OCI-LY7 (cell line): ENCODE measurements at regions not wholly inside any gene's neighbourhood (a gene's known extent, or its start where the extent isn't known, plus 50 kb on each side); places are given as distances from the start of the nearest gene placed in this dataset.

Experiments used
- BruUV-seq: library from RNA; stranded (reverse); fragments of 400-500 nt; replicated peaks from 2 replicates; lab custom pipeline; 2021; lab: Mats Ljungman, UMichigan
- CTCF ChIA-PET: fragments of 300-600 bp; sonication (Branson Sonifier 250); formaldehyde crosslinking; loops from one replicate; lab custom pipeline; 2022; ENCODE audit warnings: antibody characterized with exemption; ENCODE audit not compliant: unreplicated experiment; lab: Charles Lee
- POLR2A ChIA-PET: fragments of 300-600 bp; sonication (Branson Sonifier 250); formaldehyde crosslinking; loops from one replicate; lab custom pipeline; 2022; ENCODE audit warnings: antibody characterized with exemption; lab: Charles Lee
- DNase-seq: peaks from one replicate; pipeline ENCODE4 v3.0.0-alpha.2; 2015; ENCODE audit warnings: low spot score
- H2AFZ ChIP-seq: fragments of 200-600 bp; sonication (generic), shearing (Covaris generic); 2 replicates; pipeline ENCODE4 v1.6.1; 2014; ENCODE audit warnings: mild to moderate bottlenecking, antibody characterized with exemption, low read length, moderate library complexity
- H3K27ac ChIP-seq: fragments of 200-600 bp; sonication (generic); 2 replicates; pipeline ENCODE4 v1.5.1; 2014; ENCODE audit warnings: mixed run types, low read depth, mild to moderate bottlenecking, moderate library complexity, low read length, inconsistent platforms; ENCODE audit not compliant: poor library complexity, severe bottlenecking
- H3K36me3 ChIP-seq: fragments of 200-600 bp; sonication (generic); 2 replicates; pipeline ENCODE4 v1.6.1; 2014; ENCODE audit warnings: mild to moderate bottlenecking, antibody characterized with exemption, low read length, moderate library complexity, mixed read lengths; ENCODE audit not compliant: insufficient read depth
- H3K4me1 ChIP-seq: fragments of 200-600 bp; sonication (generic); 2 replicates; pipeline ENCODE4 v1.5.1; 2014; ENCODE audit warnings: mild to moderate bottlenecking, low read length; ENCODE audit not compliant: insufficient read depth, poor library complexity, severe bottlenecking
- H3K4me2 ChIP-seq: fragments of 200-600 bp; sonication (generic); 2 replicates; pipeline ENCODE4 v1.6.1; 2014; ENCODE audit warnings: mild to moderate bottlenecking, low read length
- H3K4me3 ChIP-seq: fragments of 200-600 bp; sonication (generic); 2 replicates; pipeline ENCODE4 v1.5.1; 2014; ENCODE audit warnings: mild to moderate bottlenecking, low read depth, low read length; ENCODE audit not compliant: poor library complexity, severe bottlenecking
- H3K79me2 ChIP-seq: fragments of 200-600 bp; sonication (generic); 2 replicates; pipeline ENCODE4 v1.6.1; 2016; ENCODE audit warnings: low read depth, mild to moderate bottlenecking, low read length, moderate library complexity, mixed read lengths; ENCODE audit not compliant: insufficient read depth
- H3K9me2 ChIP-seq: fragments of 200-600 bp; sonication (generic); 2 replicates; pipeline ENCODE4 v1.6.1; 2016; ENCODE audit warnings: mild to moderate bottlenecking, low read length, mixed read lengths; ENCODE audit not compliant: insufficient read depth
- H3K9me3 ChIP-seq: fragments of 200-600 bp; sonication (generic); 2 replicates; pipeline ENCODE4 v1.6.1; 2014; ENCODE audit warnings: mild to moderate bottlenecking, mixed run types, low read length, mixed read lengths
- H4K20me1 ChIP-seq: fragments of 200-600 bp; sonication (generic); 2 replicates; pipeline ENCODE4 v1.6.1; 2014; ENCODE audit warnings: mild to moderate bottlenecking, antibody characterized with exemption, low read length, moderate library complexity, mixed read lengths; ENCODE audit not compliant: insufficient read depth
- EZH2phosphoT487 ChIP-seq: fragments of 200-600 bp; sonication (generic); IDR thresholded peaks from 2 replicates; pipeline ENCODE4 v1.6.1; 2018; ENCODE audit warnings: low read depth, borderline replicate concordance, mild to moderate bottlenecking, mixed run types, antibody characterized with exemption, low read length, moderate library complexity, mixed read lengths
- intact Hi-C: fragments of 100-400 bp; cut with micrococcal nuclease; formaldehyde crosslinking; loops from one replicate; pipeline ENCODE4 v1.10.0; 2022; ENCODE audit not compliant: unreplicated experiment
- TF ChIP-seq, protein P1 (sequence below): fragments of 200-600 bp; sonication (generic); conservative IDR thresholded peaks from 2 replicates; pipeline ENCODE4 v1.5.1; 2014; ENCODE audit warnings: mild to moderate bottlenecking, antibody characterized with exemption, low read length, moderate library complexity, mixed read lengths

DNA sequence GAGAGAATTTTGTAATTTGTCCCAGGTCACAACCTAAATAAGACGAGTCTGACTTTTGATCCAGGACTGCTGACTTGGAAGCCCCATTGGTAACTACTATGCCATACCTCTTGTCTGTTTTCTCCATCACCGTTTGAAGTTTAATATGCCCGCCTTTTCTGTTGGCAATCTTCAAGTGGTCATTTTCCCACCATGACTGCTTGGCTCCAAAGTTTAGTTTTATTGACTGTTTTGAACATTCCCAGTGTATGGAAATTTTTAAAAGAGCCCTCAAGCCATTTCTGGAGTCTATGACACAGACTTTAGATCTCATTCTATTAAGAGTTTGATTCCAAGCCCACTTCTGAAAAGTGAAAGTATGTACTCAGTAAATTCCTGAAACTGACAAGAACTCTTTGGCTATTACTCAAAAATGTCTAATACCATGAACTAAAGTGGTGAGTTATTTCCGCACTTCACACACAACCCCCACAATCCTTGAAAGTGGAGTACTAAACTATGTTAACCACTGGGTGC, 136.7 kb upstream of the ADAMTS9 start:
- no peak overlapping the region for H3K4me3 ChIP-seq
- DNase-seq, result no peak
- TF ChIP-seq, protein P1, sequence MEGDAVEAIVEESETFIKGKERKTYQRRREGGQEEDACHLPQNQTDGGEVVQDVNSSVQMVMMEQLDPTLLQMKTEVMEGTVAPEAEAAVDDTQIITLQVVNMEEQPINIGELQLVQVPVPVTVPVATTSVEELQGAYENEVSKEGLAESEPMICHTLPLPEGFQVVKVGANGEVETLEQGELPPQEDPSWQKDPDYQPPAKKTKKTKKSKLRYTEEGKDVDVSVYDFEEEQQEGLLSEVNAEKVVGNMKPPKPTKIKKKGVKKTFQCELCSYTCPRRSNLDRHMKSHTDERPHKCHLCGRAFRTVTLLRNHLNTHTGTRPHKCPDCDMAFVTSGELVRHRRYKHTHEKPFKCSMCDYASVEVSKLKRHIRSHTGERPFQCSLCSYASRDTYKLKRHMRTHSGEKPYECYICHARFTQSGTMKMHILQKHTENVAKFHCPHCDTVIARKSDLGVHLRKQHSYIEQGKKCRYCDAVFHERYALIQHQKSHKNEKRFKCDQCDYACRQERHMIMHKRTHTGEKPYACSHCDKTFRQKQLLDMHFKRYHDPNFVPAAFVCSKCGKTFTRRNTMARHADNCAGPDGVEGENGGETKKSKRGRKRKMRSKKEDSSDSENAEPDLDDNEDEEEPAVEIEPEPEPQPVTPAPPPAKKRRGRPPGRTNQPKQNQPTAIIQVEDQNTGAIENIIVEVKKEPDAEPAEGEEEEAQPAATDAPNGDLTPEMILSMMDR, result no peak
- TF ChIP-seq EZH2phosphoT487, result no peak
- H3K4me2 ChIP-seq, result no peak overlapping the region
- H3K27ac ChIP-seq, result no peak overlapping the region
- H3K9me3 ChIP-seq, result no peaks in the 10 kb centered on the region
- CTCF ChIA-PET, result no interaction called here
- H3K9me2 ChIP-seq, result no peaks in the 10 kb centered on the region
- intact Hi-C loops, result no loop called here
- H3K36me3 ChIP-seq, result no peaks in the 10 kb centered on the region
- H3K4me1 ChIP-seq, result no peaks in the 10 kb centered on the region
- POLR2A ChIA-PET, result no interaction called here
- no peaks in the 10 kb centered on the region for H4K20me1 ChIP-seq
- no TSS peak for BruUV-seq
- no peaks in the 10 kb centered on the region for H3K79me2 ChIP-seq
- H2AFZ ChIP-seq, result no peak overlapping the region

DNA sequence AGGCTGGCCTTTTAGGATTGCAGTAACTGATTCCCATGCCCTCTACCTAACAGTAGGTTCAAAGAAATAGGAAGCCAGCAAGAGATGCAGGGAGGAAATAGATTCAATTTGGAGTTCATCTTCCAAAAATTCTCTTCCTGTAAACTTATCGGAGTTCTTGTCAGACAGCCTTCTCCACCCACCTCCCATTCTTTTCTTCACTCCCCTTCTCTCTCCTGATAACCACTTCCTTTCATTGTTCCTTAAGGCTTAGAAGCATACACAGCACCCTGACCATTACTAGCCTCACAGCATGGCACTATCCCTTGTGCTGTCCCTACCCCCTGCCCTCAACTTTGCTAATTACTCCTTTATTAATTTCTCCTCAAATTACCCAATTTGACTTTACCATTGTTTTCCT, 130.4 kb upstream of the ADAMTS9 start:
- ChIA-PET CTCF (no interaction called here), POLR2A (no interaction called here)
- no peak overlapping the region for H3K27ac ChIP-seq
- no peak for TF ChIP-seq EZH2phosphoT487
- TF ChIP-seq, protein P1, result no peak
- DNase-seq, result no peak
- H3K9me3 ChIP-seq, result no peaks in the 10 kb centered on the region
- intact Hi-C loops, result no loop called here
- H2AFZ ChIP-seq, result no peak overlapping the region
- no peaks in the 10 kb centered on the region for H4K20me1 ChIP-seq
- BruUV-seq, result no TSS peak
- no peaks in the 10 kb centered on the region for H3K36me3 ChIP-seq
- H3K4me3 ChIP-seq, result no peak overlapping the region
- H3K9me2 ChIP-seq, result no peaks in the 10 kb centered on the region
- no peak overlapping the region for H3K4me2 ChIP-seq
- H3K4me1 ChIP-seq, result no peaks in the 10 kb centered on the region
- no peaks in the 10 kb centered on the region for H3K79me2 ChIP-seq

DNA sequence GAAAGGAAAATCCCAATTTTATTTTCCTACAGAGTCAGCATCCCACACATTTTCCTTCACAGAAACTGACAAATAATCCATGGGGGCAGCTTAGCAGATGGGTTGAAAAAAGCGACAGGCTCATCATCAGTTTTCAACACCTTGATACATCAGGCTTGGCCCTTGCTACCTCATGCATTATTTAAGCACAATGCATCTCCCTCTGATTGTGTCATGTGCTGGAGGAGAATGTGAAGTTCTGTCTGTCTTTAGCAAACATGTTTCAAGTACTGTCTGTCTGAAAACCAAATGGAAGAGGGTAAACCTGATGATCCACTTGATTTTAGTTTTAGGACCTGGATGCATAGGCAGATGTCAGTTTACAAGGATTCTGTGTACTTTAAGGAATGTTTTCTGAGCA, 128.6 kb upstream of the ADAMTS9 start:
- DNase-seq, result no peak
- no peaks in the 10 kb centered on the region for H4K20me1 ChIP-seq
- ChIA-PET POLR2A (interaction anchor here (0.9 kb wide), 1 partner anchor 62 kb away, joined by 4 read pairs; no protein-coding TSS in a partner anchor), CTCF (no interaction called here)
- no peaks in the 10 kb centered on the region for H3K9me2 ChIP-seq
- H3K4me2 ChIP-seq, result no peak overlapping the region
- H3K9me3 ChIP-seq, result no peaks in the 10 kb centered on the region
- no TSS peak for BruUV-seq
- TF ChIP-seq, protein P1, result no peak
- TF ChIP-seq EZH2phosphoT487, result no peak
- no peak overlapping the region for H3K27ac ChIP-seq
- intact Hi-C loops, result no loop called here
- H3K79me2 ChIP-seq, result no peaks in the 10 kb centered on the region
- H3K36me3 ChIP-seq, result no peaks in the 10 kb centered on the region
- no peak overlapping the region for H2AFZ ChIP-seq
- no peak overlapping the region for H3K4me3 ChIP-seq
- H3K4me1 ChIP-seq, result no peaks in the 10 kb centered on the region
